Endodermal cell (in vitro differentiated cells): ENCODE measurements at regions not wholly inside any gene's neighbourhood (a gene's known extent, or its start where the extent isn't known, plus 50 kb on each side); places are given as distances from the start of the nearest gene placed in this dataset.

Experiments used
- DNase-seq: peaks from one replicate; pipeline ENCODE4 v3.0.0-alpha.2; 2017
- H3K27ac ChIP-seq: 2 replicates; pipeline ENCODE4 v1.5.1; 2013; ENCODE audit warnings: mild to moderate bottlenecking, low read depth, low read length, moderate library complexity
- H3K27me3 ChIP-seq: 2 replicates; pipeline ENCODE4 v1.6.1; 2013; ENCODE audit warnings: mild to moderate bottlenecking, low read length, moderate library complexity; ENCODE audit not compliant: insufficient read depth, control insufficient read depth, poor library complexity, severe bottlenecking
- H3K36me3 ChIP-seq: 2 replicates; pipeline ENCODE4 v1.7.0; 2013; ENCODE audit warnings: mild to moderate bottlenecking, low read length, moderate library complexity; ENCODE audit not compliant: control insufficient read depth, insufficient read depth
- H3K4me1 ChIP-seq: one replicate; pipeline ENCODE4 v1.7.0; 2013; ENCODE audit warnings: low read length; ENCODE audit not compliant: control insufficient read depth, insufficient read depth
- H3K4me3 ChIP-seq: 2 replicates; pipeline ENCODE4 v1.5.1; 2013; ENCODE audit warnings: mild to moderate bottlenecking, low read length, moderate library complexity
- H3K9ac ChIP-seq: 2 replicates; pipeline ENCODE4 v1.6.1; 2013; ENCODE audit warnings: mild to moderate bottlenecking, low read length, moderate library complexity; ENCODE audit not compliant: poor library complexity, severe bottlenecking; ENCODE audit errors: extremely low read depth
- H3K9me3 ChIP-seq: 2 replicates; pipeline ENCODE4 v1.6.1; 2013; ENCODE audit warnings: mild to moderate bottlenecking, low read length, moderate library complexity; ENCODE audit not compliant: control insufficient read depth
- H3K27ac Mint-ChIP-seq: 2 replicates; pipeline ENCODE4 v1.8.0; 2020; ENCODE audit warnings: mixed read lengths
- H3K27me3 Mint-ChIP-seq: 2 replicates; pipeline ENCODE4 v1.8.0; 2021; ENCODE audit warnings: mild to moderate bottlenecking, mixed read lengths; ENCODE audit not compliant: insufficient read depth
- H3K36me3 Mint-ChIP-seq: 2 replicates; pipeline ENCODE4 v1.8.0; 2020; ENCODE audit warnings: low read depth, mixed read lengths
- H3K4me1 Mint-ChIP-seq: 2 replicates; pipeline ENCODE4 v1.8.0; 2020; ENCODE audit warnings: mixed read lengths
- H3K4me3 Mint-ChIP-seq: 2 replicates; pipeline ENCODE4 v1.8.0; 2020; ENCODE audit warnings: mild to moderate bottlenecking, moderate library complexity, mixed read lengths
- H3K9me3 Mint-ChIP-seq: 2 replicates; pipeline ENCODE4 v1.8.0; 2020; ENCODE audit warnings: mild to moderate bottlenecking, mixed read lengths
- WGBS, 2 experiments: methylation state at CpG; one replicate each; pipeline versions ENCODE4 v1.1.5 to v1.1.7; 2013; ENCODE audit warnings: missing lambda C conversion rate in 2 of 2, mixed read lengths in 1 of 2; ENCODE audit not compliant: insufficient coverage in 1 of 2, insufficient read length in 1 of 2; 5-methylcytosine and 5-hydroxymethylcytosine counted together
- TF ChIP-seq, protein P1 (sequence below): fragments of 200-600 bp; sonication (generic); conservative IDR thresholded peaks from 2 replicates; pipeline ENCODE4 v1.5.0; 2021; ENCODE audit warnings: antibody characterized with exemption, mild to moderate bottlenecking

DNA sequence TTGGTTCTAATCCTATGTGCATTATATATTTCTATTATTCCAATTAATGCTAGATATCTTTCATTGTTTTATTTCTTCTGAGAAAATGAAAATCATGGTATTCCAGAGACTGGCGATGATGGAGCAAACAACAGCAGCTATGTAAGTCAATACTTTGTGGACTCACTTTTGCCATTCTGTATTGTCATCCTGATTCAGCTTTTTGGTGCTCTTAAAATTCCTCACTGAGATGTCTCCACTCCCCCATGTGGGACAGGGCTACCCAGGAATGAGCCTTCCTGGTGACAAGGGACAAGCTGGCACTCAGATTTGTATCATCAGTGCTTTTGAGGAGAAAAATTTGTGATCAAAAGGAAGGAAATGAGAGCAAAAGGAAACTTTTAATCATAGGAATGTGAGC is 56.7 kb upstream of the XCR1 start:
- 95 to 100% methylated on average over 1 of the region's 1 CpG for WGBS, 2 experiments
- no peak overlapping the region for H3K4me3 Mint-ChIP-seq
- no peaks in the 10 kb centered on the region for H3K9me3 Mint-ChIP-seq
- no peak overlapping the region for H3K9ac ChIP-seq
- no peak overlapping the region for H3K27ac Mint-ChIP-seq
- no peaks in the 10 kb centered on the region for H3K36me3 Mint-ChIP-seq
- H3K27ac ChIP-seq, result no peak overlapping the region
- no peaks in the 10 kb centered on the region for H3K9me3 ChIP-seq
- H3K4me1 Mint-ChIP-seq, result peaks cover 11% of the 10 kb centered on the region
- no peaks in the 10 kb centered on the region for H3K27me3 ChIP-seq
- no peaks in the 10 kb centered on the region for H3K36me3 ChIP-seq
- H3K4me3 ChIP-seq, result no peak overlapping the region
- DNase-seq, result no peak
- no peaks in the 10 kb centered on the region for H3K27me3 Mint-ChIP-seq
- TF ChIP-seq, protein P1, sequence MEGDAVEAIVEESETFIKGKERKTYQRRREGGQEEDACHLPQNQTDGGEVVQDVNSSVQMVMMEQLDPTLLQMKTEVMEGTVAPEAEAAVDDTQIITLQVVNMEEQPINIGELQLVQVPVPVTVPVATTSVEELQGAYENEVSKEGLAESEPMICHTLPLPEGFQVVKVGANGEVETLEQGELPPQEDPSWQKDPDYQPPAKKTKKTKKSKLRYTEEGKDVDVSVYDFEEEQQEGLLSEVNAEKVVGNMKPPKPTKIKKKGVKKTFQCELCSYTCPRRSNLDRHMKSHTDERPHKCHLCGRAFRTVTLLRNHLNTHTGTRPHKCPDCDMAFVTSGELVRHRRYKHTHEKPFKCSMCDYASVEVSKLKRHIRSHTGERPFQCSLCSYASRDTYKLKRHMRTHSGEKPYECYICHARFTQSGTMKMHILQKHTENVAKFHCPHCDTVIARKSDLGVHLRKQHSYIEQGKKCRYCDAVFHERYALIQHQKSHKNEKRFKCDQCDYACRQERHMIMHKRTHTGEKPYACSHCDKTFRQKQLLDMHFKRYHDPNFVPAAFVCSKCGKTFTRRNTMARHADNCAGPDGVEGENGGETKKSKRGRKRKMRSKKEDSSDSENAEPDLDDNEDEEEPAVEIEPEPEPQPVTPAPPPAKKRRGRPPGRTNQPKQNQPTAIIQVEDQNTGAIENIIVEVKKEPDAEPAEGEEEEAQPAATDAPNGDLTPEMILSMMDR, result no peak
- H3K4me1 ChIP-seq, result no peaks in the 10 kb centered on the region

DNA sequence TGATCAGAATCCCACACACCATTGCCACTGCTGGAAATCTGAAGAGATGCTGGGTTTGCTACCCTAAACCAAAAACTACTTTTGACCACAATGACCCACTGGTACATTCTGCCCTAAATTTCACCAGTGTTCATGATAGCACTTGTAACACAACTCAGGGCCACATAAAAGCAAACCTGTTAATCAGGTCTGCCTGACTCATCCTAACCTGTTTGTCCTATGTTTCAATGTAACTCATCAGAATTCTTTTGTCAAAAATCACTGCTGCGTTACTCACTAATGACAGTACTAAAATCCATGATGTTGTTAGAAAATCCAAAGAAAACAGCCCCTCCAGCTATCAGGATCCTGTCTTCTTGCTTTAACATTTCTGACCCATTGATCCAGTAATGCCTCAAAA is 55.6 kb upstream of the XCR1 start:
- no peaks in the 10 kb centered on the region for H3K27me3 ChIP-seq
- no peak overlapping the region for H3K4me3 Mint-ChIP-seq
- no peak overlapping the region for H3K9ac ChIP-seq
- H3K27ac Mint-ChIP-seq, result no peak overlapping the region
- no peaks in the 10 kb centered on the region for H3K36me3 Mint-ChIP-seq
- peaks cover 11% of the 10 kb centered on the region for H3K4me1 Mint-ChIP-seq
- WGBS, 2 experiments, result 95 to 100% methylated on average over 1 of the region's 1 CpG
- DNase-seq, result no peak
- no peak overlapping the region for H3K27ac ChIP-seq
- H3K4me3 ChIP-seq, result no peak overlapping the region
- no peaks in the 10 kb centered on the region for H3K9me3 ChIP-seq
- peaks cover 7% of the 10 kb centered on the region for H3K9me3 Mint-ChIP-seq
- no peaks in the 10 kb centered on the region for H3K4me1 ChIP-seq
- TF ChIP-seq, protein P1, result no peak
- H3K36me3 ChIP-seq, result no peaks in the 10 kb centered on the region
- peaks cover 3% of the 10 kb centered on the region for H3K27me3 Mint-ChIP-seq

DNA sequence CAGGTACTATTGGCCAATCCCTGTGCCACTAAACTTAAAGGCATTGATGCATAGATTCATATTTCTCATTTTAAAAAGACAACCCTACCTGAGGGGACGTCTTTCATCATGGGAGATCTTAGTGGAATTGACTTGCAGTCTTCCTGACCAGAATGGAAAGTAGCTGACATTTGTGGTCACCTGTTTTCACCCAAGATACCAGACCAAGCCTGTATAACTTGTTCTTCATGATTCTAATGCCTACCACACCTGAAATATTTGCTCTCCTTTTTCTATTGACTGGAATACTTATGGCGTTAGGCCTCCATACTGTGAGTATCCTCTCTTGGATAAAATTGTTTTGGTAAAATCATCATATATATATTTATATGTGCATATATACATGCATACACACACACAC is 54.7 kb upstream of the XCR1 start:
- Mint-ChIP-seq H3K4me3 (no peak overlapping the region), H3K9me3 (peaks cover 14% of the 10 kb centered on the region), H3K27ac (no peak overlapping the region), H3K36me3 (no peaks in the 10 kb centered on the region), H3K27me3 (peaks cover 3% of the 10 kb centered on the region), H3K4me1 (peaks cover 11% of the 10 kb centered on the region)
- DNase-seq, result no peak
- H3K9ac ChIP-seq, result no peak overlapping the region
- peaks cover 8% of the 10 kb centered on the region for H3K9me3 ChIP-seq
- no peaks in the 10 kb centered on the region for H3K36me3 ChIP-seq
- 93% methylated on average over 1 of the region's 2 CpGs; no CpG with 5 or more reads in 1 of the 2 experiments for WGBS, 2 experiments
- no peak overlapping the region for H3K4me3 ChIP-seq
- no peaks in the 10 kb centered on the region for H3K27me3 ChIP-seq
- TF ChIP-seq, protein P1, result no peak
- no peak overlapping the region for H3K27ac ChIP-seq
- no peaks in the 10 kb centered on the region for H3K4me1 ChIP-seq
